Loucy (cell line): ENCODE measurements at regions not wholly inside any gene's neighbourhood (a gene's known extent, or its start where the extent isn't known, plus 50 kb on each side); places are given as distances from the start of the nearest gene placed in this dataset.

Source experiments
- EZH2phosphoT487 ChIP-seq: fragments of 200-600 bp; IDR thresholded peaks from 2 replicates; pipeline ENCODE4 v1.6.1; 2018; ENCODE audit warnings: antibody characterized with exemption, mild to moderate bottlenecking, moderate library complexity, borderline replicate concordance
- TF ChIP-seq, protein P1 (sequence below): fragments of 200-600 bp; sonication (generic); conservative IDR thresholded peaks from 2 replicates; pipeline ENCODE4 v1.5.1; 2014; ENCODE audit warnings: mild to moderate bottlenecking, antibody characterized with exemption, low read length

DNA sequence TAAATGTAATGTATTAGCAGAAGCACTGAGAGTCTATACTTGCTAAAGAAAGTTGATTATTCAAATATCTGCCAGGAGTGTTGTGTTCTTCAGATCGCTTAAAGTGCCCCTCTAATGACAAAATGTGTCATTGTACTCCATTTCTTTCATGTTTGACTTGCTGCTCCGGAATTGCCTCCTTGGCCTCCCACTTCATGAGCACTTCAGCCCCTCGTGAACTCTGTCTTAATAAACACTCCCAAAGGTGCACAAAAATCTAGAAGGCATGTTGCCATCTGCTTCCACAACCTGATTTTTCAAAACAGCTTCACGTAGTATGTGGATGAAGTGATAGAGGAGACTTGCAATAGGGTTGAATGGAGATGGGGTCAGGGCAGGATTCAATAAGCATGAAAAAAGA is 396.1 kb downstream of the TDRD15 start:
- TF ChIP-seq, protein P1, sequence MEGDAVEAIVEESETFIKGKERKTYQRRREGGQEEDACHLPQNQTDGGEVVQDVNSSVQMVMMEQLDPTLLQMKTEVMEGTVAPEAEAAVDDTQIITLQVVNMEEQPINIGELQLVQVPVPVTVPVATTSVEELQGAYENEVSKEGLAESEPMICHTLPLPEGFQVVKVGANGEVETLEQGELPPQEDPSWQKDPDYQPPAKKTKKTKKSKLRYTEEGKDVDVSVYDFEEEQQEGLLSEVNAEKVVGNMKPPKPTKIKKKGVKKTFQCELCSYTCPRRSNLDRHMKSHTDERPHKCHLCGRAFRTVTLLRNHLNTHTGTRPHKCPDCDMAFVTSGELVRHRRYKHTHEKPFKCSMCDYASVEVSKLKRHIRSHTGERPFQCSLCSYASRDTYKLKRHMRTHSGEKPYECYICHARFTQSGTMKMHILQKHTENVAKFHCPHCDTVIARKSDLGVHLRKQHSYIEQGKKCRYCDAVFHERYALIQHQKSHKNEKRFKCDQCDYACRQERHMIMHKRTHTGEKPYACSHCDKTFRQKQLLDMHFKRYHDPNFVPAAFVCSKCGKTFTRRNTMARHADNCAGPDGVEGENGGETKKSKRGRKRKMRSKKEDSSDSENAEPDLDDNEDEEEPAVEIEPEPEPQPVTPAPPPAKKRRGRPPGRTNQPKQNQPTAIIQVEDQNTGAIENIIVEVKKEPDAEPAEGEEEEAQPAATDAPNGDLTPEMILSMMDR, result no peak
- TF ChIP-seq EZH2phosphoT487, result no peak
